ENCODE measurements at regions not wholly inside any gene's neighbourhood (a gene's known extent, or its start where the extent isn't known, plus 50 kb on each side); places are given as distances from the start of the nearest gene placed in this dataset.

GRCh38 chr9:12510551-12510950 lies 182.6 kb upstream of the TYRP1 start:
- TF ChIP-seq CTCF (conservative IDR thresholded peaks at IDR 0.05; ENCODE audit: low read depth, low read length), result no peak
- TF ChIP-seq EZH2 (IDR thresholded peaks at IDR 0.05; ENCODE audit: borderline replicate concordance, low read depth, low read length, poor library complexity, severe bottlenecking), result no peak
